GM21447 (cell line): ENCODE measurements at regions not wholly inside any gene's neighbourhood (a gene's known extent, or its start where the extent isn't known, plus 50 kb on each side); places are given as distances from the start of the nearest gene placed in this dataset.
"Not testable (repeated sequence)": the region's sequence is repeated elsewhere in the genome, so short reads cannot be mapped to it uniquely, and the experiment has no call there.

Experiments used
- ATAC-seq: cut with Tn5 transposase; IDR thresholded peaks from one replicate; pipeline ENCODE4 v1.9.1; 2021; ENCODE audit not compliant: unreplicated experiment

GRCh38 chr7:51973939-51974338 lies 657.3 kb upstream of the COBL start:
- ATAC-seq, result no peak

DNA sequence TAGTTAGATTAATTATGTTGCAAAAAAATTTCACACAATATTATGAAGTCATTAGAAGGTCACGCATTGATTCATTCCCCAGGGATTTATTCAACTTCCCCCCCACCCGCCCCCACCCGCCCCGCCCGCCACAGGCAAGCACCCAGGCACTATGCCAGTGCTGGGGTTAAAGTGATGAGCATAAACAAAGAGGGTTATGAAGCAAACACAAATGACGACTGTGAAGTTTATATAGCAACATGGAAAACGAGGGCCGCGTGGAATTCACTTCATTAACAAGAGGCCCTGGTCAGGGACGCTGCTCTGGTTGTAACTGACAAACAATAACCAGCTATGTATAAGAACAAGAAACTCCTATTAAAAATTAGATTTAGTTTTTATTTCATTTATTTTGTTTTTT lies 656.5 kb upstream of the COBL start:
- ATAC-seq, result no peak

GRCh38 chr7:51970961-51971665 lies 654.5 kb upstream of the COBL start:
- no peak for ATAC-seq

DNA sequence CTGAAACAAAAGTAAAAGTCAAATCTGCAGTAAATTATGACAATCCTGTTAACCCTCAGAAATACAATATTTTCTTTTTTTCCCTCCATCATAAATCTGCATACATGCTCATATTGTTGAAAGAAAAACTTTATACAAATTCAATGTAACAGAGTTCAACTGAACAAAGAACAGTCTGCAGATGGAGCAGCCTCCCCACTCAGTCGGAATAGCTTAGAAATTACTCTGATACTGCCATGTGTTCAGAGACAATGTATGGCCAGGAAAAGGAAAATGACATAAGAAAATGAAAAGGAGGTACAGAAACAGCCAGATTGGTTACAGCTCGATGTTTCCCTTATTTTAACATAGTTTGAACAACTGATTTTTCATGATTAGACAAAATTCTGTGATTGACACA lies 651.9 kb upstream of the COBL start:
- no peak for ATAC-seq

GRCh38 chr7:51965454-51965853 lies 648.8 kb upstream of the COBL start:
- no peak for ATAC-seq

- ATAC-seq, result no peak
Measured at GRCh38 chr7:51961804-51962203, 645.2 kb upstream of the COBL start.

GRCh38 chr7:51950813-51951212 lies 634.2 kb upstream of the COBL start:
- ATAC-seq, result no peak

GRCh38 chr7:51949726-51950644 lies 633.4 kb upstream of the COBL start:
- no peak for ATAC-seq

- ATAC-seq, result no peak
Measured at GRCh38 chr7:51930834-51931233, 614.2 kb upstream of the COBL start.

- no peak for ATAC-seq
Measured at GRCh38 chr7:51929818-51930217, 613.2 kb upstream of the COBL start.

- no peak for ATAC-seq
Measured at GRCh38 chr7:51927738-51928137, 611.1 kb upstream of the COBL start.

GRCh38 chr7:51918581-51918980 lies 602.0 kb upstream of the COBL start:
- ATAC-seq, result no peak

- ATAC-seq, result no peak
Measured at GRCh38 chr7:51901489-51901840, 584.9 kb upstream of the COBL start.

- ATAC-seq, result not testable (repeated sequence)
Measured at GRCh38 chr7:51900755-51901488, 584.3 kb upstream of the COBL start.

GRCh38 chr7:51899611-51900010 lies 583.0 kb upstream of the COBL start:
- ATAC-seq, result no peak

GRCh38 chr7:51882412-51882811 lies 565.8 kb upstream of the COBL start:
- no peak for ATAC-seq

- no peak for ATAC-seq
Measured at GRCh38 chr7:51881309-51881708, 564.7 kb upstream of the COBL start.

DNA sequence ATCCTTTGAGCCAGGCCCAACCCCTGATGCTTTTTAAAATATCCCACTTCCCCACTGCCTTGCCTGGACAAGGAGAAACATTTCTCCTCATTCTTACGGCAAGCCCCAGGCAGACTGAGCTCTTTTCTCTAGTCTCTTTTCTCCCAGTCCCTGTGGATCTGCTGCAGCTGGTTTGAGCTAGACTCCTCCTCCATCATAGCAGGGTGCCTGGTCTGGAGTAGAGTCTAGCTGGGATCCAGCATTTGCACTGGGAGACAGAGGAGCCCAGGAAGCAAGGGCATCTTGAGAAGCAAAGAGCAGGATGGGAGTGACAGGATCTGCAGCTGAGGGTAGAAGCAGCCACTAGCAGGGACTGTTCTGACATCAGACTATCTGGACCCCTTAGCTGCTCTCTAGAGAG lies 562.3 kb upstream of the COBL start:
- ATAC-seq, result no peak

GRCh38 chr7:51869452-51869851 lies 552.8 kb upstream of the COBL start:
- no peak for ATAC-seq

DNA sequence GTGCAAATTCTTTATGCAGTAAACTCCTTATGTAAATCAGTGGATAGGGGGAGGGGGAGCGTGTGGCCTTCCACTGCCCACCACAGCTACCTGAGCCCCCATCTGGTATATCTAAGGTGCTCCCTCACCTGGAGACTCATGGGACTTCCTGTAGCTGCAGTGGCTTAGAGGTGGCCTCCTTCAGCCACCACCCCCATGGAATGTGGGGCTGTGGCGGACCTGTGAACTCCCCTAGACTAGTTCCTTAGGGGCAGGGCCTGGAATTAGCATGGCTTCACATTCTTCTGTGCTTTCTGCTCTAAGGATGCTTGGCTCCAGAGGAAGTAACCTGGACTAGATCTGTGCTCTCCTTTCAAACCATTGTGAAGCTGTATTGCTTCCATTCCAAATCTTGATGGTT lies 550.5 kb upstream of the COBL start:
- no peak for ATAC-seq

GRCh38 chr7:51860305-51860704 lies 543.7 kb upstream of the COBL start:
- no peak for ATAC-seq

DNA sequence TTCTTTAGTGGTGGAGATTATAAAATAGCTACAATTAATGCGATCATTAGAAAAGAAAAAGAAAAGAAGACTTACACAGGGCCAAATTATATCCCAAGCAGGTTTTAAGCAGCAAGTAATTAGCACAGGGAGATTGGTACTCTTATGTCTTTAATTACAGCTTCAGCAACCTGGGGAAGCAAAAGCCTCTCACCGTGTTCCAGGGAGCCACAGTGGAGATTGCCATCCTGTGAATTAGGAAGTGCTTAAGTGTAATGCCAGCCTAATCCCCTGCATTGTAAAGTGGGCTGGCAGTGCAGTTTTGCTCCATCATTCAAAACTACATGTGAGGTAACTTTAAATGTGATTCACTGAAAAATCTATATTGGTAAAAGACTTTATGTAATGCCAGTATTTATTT lies 533.5 kb upstream of the COBL start:
- ATAC-seq, result no peak
